HCT116 (cell line): ENCODE measurements at regions not wholly inside any gene's neighbourhood (a gene's known extent, or its start where the extent isn't known, plus 50 kb on each side); places are given as distances from the start of the nearest gene placed in this dataset.
"Not testable (repeated sequence)": the region's sequence is repeated elsewhere in the genome, so short reads cannot be mapped to it uniquely, and the experiment has no call there.

Source experiments
- ATAC-seq: fragments of 200-7000 bp; cut with Tn5 transposase; 2 replicates; pipeline ENCODE4 v1.9.1; 2020; ENCODE audit warnings: mild to moderate bottlenecking, moderate library complexity
- BruUV-seq: library from RNA; stranded (reverse); fragments of 400-500 nt; replicated peaks from 2 replicates; lab custom pipeline; 2021; lab: Mats Ljungman, UMichigan
- CTCF ChIA-PET: fragments of 300-600 bp; sonication (Branson Sonifier 250); formaldehyde crosslinking; loops from one replicate; lab custom pipeline; 2021; ENCODE audit warnings: antibody characterized with exemption; lab: Charles Lee
- POLR2A ChIA-PET: fragments of 300-600, 350-600 bp; sonication (Branson Sonifier 250); formaldehyde crosslinking; loops from one replicate; lab custom pipeline; 2021; ENCODE audit warnings: antibody characterized with exemption; lab: Charles Lee
- RAD21 ChIA-PET, 2 experiments: fragments of 300-600 bp; sonication (Branson Sonifier 250); formaldehyde crosslinking; loops; one replicate each; lab custom pipeline; 2023; ENCODE audit warnings: low total read pairs in 2 of 2; ENCODE audit not compliant: uncharacterized antibody in 2 of 2, unreplicated experiment in 2 of 2, low non-redundant PET in 1 of 2; lab: Charles Lee
- DNase-seq: peaks from one replicate; pipeline ENCODE4 v3.0.0-alpha.2; 2010; ENCODE audit warnings: low read depth, low spot score
- H2AFZ ChIP-seq: fragments of 200-600 bp; shearing (Covaris generic), sonication (generic); 2 replicates; pipeline ENCODE4 v1.6.1; 2017; ENCODE audit warnings: low read depth, mixed run types, mixed read lengths, antibody characterized with exemption, low read length; ENCODE audit not compliant: poor library complexity, severe bottlenecking
- H3K27ac ChIP-seq: 2 replicates; pipeline ENCODE4 v1.5.1; 2012; ENCODE audit warnings: low read depth, low read length
- H3K27me3 ChIP-seq: fragments of 200-600 bp; sonication (generic); 2 replicates; pipeline ENCODE4 v1.6.1; 2016; ENCODE audit warnings: mixed run types, low read length, mixed read lengths; ENCODE audit not compliant: insufficient read depth
- H3K36me3 ChIP-seq, 2 experiments: fragments of 200-500 bp in 1 of 2; fragments of 200-600 bp in 1 of 2; sonication (Bioruptor generic) in 1 of 2; sonication (generic) in 1 of 2; 2 replicates each; pipeline versions ENCODE4 v1.5.1 to v1.6.1; 2014 to 2016; ENCODE audit warnings: low read length in 2 of 2, inconsistent platforms in 1 of 2, mixed read lengths in 1 of 2, mixed run types in 1 of 2; ENCODE audit not compliant: insufficient read depth in 2 of 2, control insufficient read depth in 1 of 2
- H3K4me1 ChIP-seq, 2 experiments: fragments of 200-600 bp in 1 of 2; sonication (generic) in 1 of 2; 2 replicates each; pipeline versions ENCODE4 v1.5.1 to v1.6.1; 2012 to 2017; ENCODE audit warnings: low read length in 2 of 2, inconsistent platforms in 1 of 2, mild to moderate bottlenecking in 1 of 2, mixed read lengths in 1 of 2, mixed run types in 1 of 2, moderate library complexity in 1 of 2; ENCODE audit not compliant: insufficient read depth in 2 of 2, control insufficient read depth in 1 of 2
- H3K4me2 ChIP-seq: fragments of 200-600 bp; sonication (generic); 2 replicates; pipeline ENCODE4 v1.6.1; 2017; ENCODE audit warnings: mixed run types, low read length, mixed read lengths
- H3K4me3 ChIP-seq, 2 experiments: fragments of 200-600 bp in 1 of 2; sonication (generic) in 1 of 2; replicated peaks in 1 of 2; 2 replicates each; pipeline ENCODE4 v1.5.1; 2011 to 2016; ENCODE audit warnings: low read length in 2 of 2, control low read depth in 1 of 2, low read depth in 1 of 2, mild to moderate bottlenecking in 1 of 2, mixed read lengths in 1 of 2, mixed run types in 1 of 2
- H3K79me2 ChIP-seq: fragments of 200-600 bp; sonication (generic); 2 replicates; pipeline ENCODE4 v1.6.1; 2017; ENCODE audit warnings: mild to moderate bottlenecking, mixed run types, low read length, moderate library complexity, mixed read lengths; ENCODE audit not compliant: insufficient read depth
- H3K9ac ChIP-seq: fragments of 200-600 bp; sonication (generic); 2 replicates; pipeline ENCODE4 v1.6.1; 2016; ENCODE audit warnings: low read length, mixed read lengths
- H3K9me2 ChIP-seq: fragments of 200-600 bp; sonication (generic), shearing (Covaris generic); 2 replicates; pipeline ENCODE4 v1.6.1; 2017; ENCODE audit warnings: mixed run types, mild to moderate bottlenecking, moderate library complexity; ENCODE audit not compliant: insufficient read depth
- H3K9me3 ChIP-seq, 2 experiments: fragments of 200-500 bp in 1 of 2; fragments of 200-600 bp in 1 of 2; sonication (Bioruptor generic) in 1 of 2; sonication (generic) in 1 of 2; 2 replicates each; pipeline ENCODE4 v1.6.1; 2014 to 2017; ENCODE audit warnings: low read length in 2 of 2, mixed read lengths in 2 of 2, inconsistent platforms in 1 of 2, low read depth in 1 of 2, mild to moderate bottlenecking in 1 of 2, mixed run types in 1 of 2, moderate library complexity in 1 of 2; ENCODE audit not compliant: control insufficient read depth in 1 of 2, insufficient read depth in 1 of 2
- H4K20me1 ChIP-seq: fragments of 200-600 bp; sonication (generic), shearing (Covaris generic); 2 replicates; pipeline ENCODE4 v1.6.1; 2017; ENCODE audit warnings: mixed run types, mild to moderate bottlenecking, moderate library complexity; ENCODE audit not compliant: insufficient read depth
- intact Hi-C: fragments of 100-400 bp; cut with micrococcal nuclease; formaldehyde crosslinking; loops from 2 replicates; pipeline ENCODE4 v1.10.0; 2022

DNA sequence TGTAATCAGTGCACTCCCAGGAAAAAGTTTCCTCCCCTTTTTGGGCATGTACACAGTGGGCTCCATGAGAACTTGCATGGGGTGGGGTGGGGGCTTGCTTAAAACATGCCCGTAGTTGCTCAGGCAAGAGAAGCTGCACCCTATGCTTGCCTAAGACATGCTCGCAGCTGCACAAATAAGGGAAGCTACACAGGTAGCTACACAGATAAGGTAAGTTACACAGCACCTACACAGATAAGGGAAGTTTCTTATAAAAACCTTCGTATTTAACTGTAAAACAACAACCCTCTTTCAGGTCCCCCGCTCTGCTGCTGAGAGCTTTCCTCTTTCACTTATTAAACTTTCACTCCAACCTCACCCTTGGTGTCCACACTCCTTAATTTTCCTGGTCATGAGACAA, 105.4 kb downstream of the TRIM69 start:
- H3K36me3 ChIP-seq, H2AFZ ChIP-seq, H3K27me3 ChIP-seq, H3K4me2 ChIP-seq, H3K4me1 ChIP-seq, H4K20me1 ChIP-seq, RAD21 ChIA-PET, BruUV-seq, POLR2A ChIA-PET, CTCF ChIA-PET, H3K79me2 ChIP-seq, H3K9me2 ChIP-seq, H3K9ac ChIP-seq, ATAC-seq, DNase-seq, H3K4me3 ChIP-seq, H3K27ac ChIP-seq, intact Hi-C loops, H3K9me3 ChIP-seq: not testable (repeated sequence)

- H3K4me1 ChIP-seq, ATAC-seq, H3K4me2 ChIP-seq, DNase-seq, H3K79me2 ChIP-seq, POLR2A ChIA-PET, H3K9ac ChIP-seq, H3K4me3 ChIP-seq, H3K9me2 ChIP-seq, H3K27me3 ChIP-seq, H4K20me1 ChIP-seq, H3K27ac ChIP-seq, H3K36me3 ChIP-seq, H3K9me3 ChIP-seq, RAD21 ChIA-PET, BruUV-seq, CTCF ChIA-PET, H2AFZ ChIP-seq, intact Hi-C loops: not testable (repeated sequence)
Observed at GRCh38 chr15:44842883-44843282, 106.6 kb downstream of the TRIM69 start.

- H3K4me3 ChIP-seq, H3K9me2 ChIP-seq, H3K9me3 ChIP-seq, POLR2A ChIA-PET, RAD21 ChIA-PET, ATAC-seq, H3K4me2 ChIP-seq, DNase-seq, intact Hi-C loops, H3K4me1 ChIP-seq, H3K27ac ChIP-seq, H3K27me3 ChIP-seq, H4K20me1 ChIP-seq, CTCF ChIA-PET, BruUV-seq, H3K36me3 ChIP-seq, H2AFZ ChIP-seq, H3K9ac ChIP-seq, H3K79me2 ChIP-seq: not testable (repeated sequence)
Observed at GRCh38 chr15:44844936-44845335, 108.6 kb downstream of the TRIM69 start.

GRCh38 chr15:44846156-44846555, 109.8 kb downstream of the TRIM69 start:
- H3K4me2 ChIP-seq, H3K4me1 ChIP-seq, RAD21 ChIA-PET, H3K36me3 ChIP-seq, ATAC-seq, H3K9me3 ChIP-seq, H3K9me2 ChIP-seq, H3K27ac ChIP-seq, H3K79me2 ChIP-seq, POLR2A ChIA-PET, H2AFZ ChIP-seq, H4K20me1 ChIP-seq, H3K27me3 ChIP-seq, CTCF ChIA-PET, intact Hi-C loops, H3K9ac ChIP-seq, BruUV-seq, DNase-seq, H3K4me3 ChIP-seq: not testable (repeated sequence)

DNA sequence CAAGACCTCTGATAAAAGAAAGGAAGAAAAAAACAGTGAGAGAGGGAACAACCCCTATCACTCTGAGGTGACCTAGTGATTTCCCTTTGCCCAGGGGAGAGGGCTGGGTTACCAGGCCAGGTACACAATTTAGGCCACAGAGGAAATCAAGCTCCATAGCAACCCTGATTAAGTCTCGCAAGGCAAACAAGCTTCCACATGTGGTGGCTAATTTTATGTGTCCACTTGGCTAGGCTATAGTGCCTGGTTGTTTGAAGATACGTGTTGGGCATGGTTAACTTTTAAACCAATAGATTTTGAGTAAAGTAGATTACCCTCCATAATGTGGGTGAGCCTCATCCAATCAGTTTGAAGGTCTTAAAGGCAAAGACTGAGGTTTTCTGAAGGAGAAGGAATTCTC, 108.9 kb upstream of the TERB2 start:
- H3K4me3 ChIP-seq, H3K9me3 ChIP-seq, DNase-seq, H3K9ac ChIP-seq, H3K27me3 ChIP-seq, intact Hi-C loops, H3K4me1 ChIP-seq, CTCF ChIA-PET, H3K4me2 ChIP-seq, H3K27ac ChIP-seq, H3K79me2 ChIP-seq, H2AFZ ChIP-seq, ATAC-seq, H3K36me3 ChIP-seq, H4K20me1 ChIP-seq, POLR2A ChIA-PET, H3K9me2 ChIP-seq, RAD21 ChIA-PET, BruUV-seq: not testable (repeated sequence)
